Lung (tissue), 11 donors: ENCODE measurements at regions not wholly inside any gene's neighbourhood (a gene's known extent, or its start where the extent isn't known, plus 50 kb on each side); places are given as distances from the start of the nearest gene placed in this dataset.

ENCODE experiments used
- ATAC-seq: fragments of 200-7000 bp; cut with Tn5 transposase; one replicate; pipeline ENCODE4 v1.9.1; 2020; ENCODE audit warnings: moderate number of reproducible peaks; ENCODE audit not compliant: insufficient read depth, low FRiP score
- DNase-seq, 3 donors: peaks; one replicate each; pipeline ENCODE4 v3.0.0-alpha.2; 2013 to 2017
- H3K27ac ChIP-seq, 2 donors: one replicate each; pipeline ENCODE4 v1.5.1; 2013; ENCODE audit warnings: mild to moderate bottlenecking in 2 of 2, moderate library complexity in 2 of 2, control low read depth in 1 of 2, inconsistent platforms in 1 of 2, low read depth in 1 of 2, low read length in 1 of 2
- H3K27me3 ChIP-seq, 3 donors: one replicate each; pipeline ENCODE4 v1.5.1; 2013; ENCODE audit warnings: low read length in 2 of 3; ENCODE audit not compliant: control insufficient read depth in 3 of 3, insufficient read depth in 3 of 3
- H3K36me3 ChIP-seq, 4 donors: one replicate each; pipeline ENCODE4 v1.5.1; 2013; ENCODE audit warnings: low read length in 4 of 4, mild to moderate bottlenecking in 1 of 4, moderate library complexity in 1 of 4; ENCODE audit not compliant: control insufficient read depth in 4 of 4, insufficient read depth in 4 of 4
- H3K4me1 ChIP-seq, 5 donors: one replicate each; pipeline ENCODE4 v1.5.1; 2013; ENCODE audit warnings: low read length in 5 of 5, mild to moderate bottlenecking in 2 of 5, moderate library complexity in 1 of 5; ENCODE audit not compliant: control insufficient read depth in 5 of 5, insufficient read depth in 5 of 5
- H3K4me3 ChIP-seq: one replicate; pipeline ENCODE4 v1.5.1; 2013; ENCODE audit warnings: mild to moderate bottlenecking, control low read depth, moderate library complexity
- H3K9ac ChIP-seq, 2 donors: one replicate each; pipeline ENCODE4 v1.5.1; 2013; ENCODE audit warnings: low read length in 2 of 2, control low read depth in 1 of 2; ENCODE audit not compliant: insufficient read depth in 1 of 2
- H3K9me3 ChIP-seq, 4 donors: one replicate each; pipeline ENCODE4 v1.5.1; 2013; ENCODE audit warnings: low read length in 3 of 4, mild to moderate bottlenecking in 1 of 4, moderate library complexity in 1 of 4; ENCODE audit not compliant: control insufficient read depth in 4 of 4, insufficient read depth in 3 of 4
- WGBS, 2 donors: extraction: QIAGEN DNeasy Blood & Tissue Kit; methylation state at CpG; one replicate each; pipeline ENCODE4 v1.1.7; 2013; 5-methylcytosine and 5-hydroxymethylcytosine counted together
- TF ChIP-seq, protein P1 (sequence below): IDR thresholded peaks from 2 replicates; pipeline ENCODE4 v1.5.1; 2012; ENCODE audit warnings: mild to moderate bottlenecking; ENCODE audit errors: control extremely low read depth, extremely low read depth
- donor health status: control.
- donor health status: control.
- donor health status: Bipolar disorder and iron deficiency.
- donor health status: healthy.
- donor health status: DM: yes; HTN: yes; CAD: no.

GRCh38 chr16:86925067-86925791 lies 346.9 kb downstream of the FOXL1 start:
- 22 to 36% methylated on average over 18 of the region's 18 CpGs for WGBS, 2 donors
- Histone ChIP-seq H3K9me3 (peaks cover 0 to 18% (median 5%) of the 10 kb centered on the region in 4 donors), H3K27me3 (peaks cover 0 to 13% (median 11%) of the 10 kb centered on the region in 3 donors), H3K4me1 (peaks cover 0 to 20% (median 5%) of the 10 kb centered on the region in 5 donors), H3K9ac (no peak overlapping the region), H3K36me3 (no peaks in the 10 kb centered on the region), H3K4me3 (no peak overlapping the region), H3K27ac (no peak overlapping the region)
- TF ChIP-seq, protein P1, sequence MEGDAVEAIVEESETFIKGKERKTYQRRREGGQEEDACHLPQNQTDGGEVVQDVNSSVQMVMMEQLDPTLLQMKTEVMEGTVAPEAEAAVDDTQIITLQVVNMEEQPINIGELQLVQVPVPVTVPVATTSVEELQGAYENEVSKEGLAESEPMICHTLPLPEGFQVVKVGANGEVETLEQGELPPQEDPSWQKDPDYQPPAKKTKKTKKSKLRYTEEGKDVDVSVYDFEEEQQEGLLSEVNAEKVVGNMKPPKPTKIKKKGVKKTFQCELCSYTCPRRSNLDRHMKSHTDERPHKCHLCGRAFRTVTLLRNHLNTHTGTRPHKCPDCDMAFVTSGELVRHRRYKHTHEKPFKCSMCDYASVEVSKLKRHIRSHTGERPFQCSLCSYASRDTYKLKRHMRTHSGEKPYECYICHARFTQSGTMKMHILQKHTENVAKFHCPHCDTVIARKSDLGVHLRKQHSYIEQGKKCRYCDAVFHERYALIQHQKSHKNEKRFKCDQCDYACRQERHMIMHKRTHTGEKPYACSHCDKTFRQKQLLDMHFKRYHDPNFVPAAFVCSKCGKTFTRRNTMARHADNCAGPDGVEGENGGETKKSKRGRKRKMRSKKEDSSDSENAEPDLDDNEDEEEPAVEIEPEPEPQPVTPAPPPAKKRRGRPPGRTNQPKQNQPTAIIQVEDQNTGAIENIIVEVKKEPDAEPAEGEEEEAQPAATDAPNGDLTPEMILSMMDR: no peak
- DNase-seq (no peak), ATAC-seq (no peak)

- DNase-seq: no peak
- Histone ChIP-seq H3K4me1 (peaks cover 0 to 25% (median 5%) of the 10 kb centered on the region in 5 donors), H3K36me3 (no peaks in the 10 kb centered on the region), H3K9me3 (peaks cover 0 to 6% (median under 1%) of the 10 kb centered on the region in 4 donors), H3K27me3 (peaks cover 0 to 17% (median 14%) of the 10 kb centered on the region in 3 donors), H3K4me3 (no peak overlapping the region), H3K9ac (no peak overlapping the region), H3K27ac (no peak overlapping the region)
- TF ChIP-seq, protein P1: no peak
- no peak for ATAC-seq
- WGBS, 2 donors: 73 to 77% methylated on average over 30 of the region's 30 CpGs
Measured at GRCh38 chr16:86926181-86927094, 348.1 kb downstream of the FOXL1 start.

DNA sequence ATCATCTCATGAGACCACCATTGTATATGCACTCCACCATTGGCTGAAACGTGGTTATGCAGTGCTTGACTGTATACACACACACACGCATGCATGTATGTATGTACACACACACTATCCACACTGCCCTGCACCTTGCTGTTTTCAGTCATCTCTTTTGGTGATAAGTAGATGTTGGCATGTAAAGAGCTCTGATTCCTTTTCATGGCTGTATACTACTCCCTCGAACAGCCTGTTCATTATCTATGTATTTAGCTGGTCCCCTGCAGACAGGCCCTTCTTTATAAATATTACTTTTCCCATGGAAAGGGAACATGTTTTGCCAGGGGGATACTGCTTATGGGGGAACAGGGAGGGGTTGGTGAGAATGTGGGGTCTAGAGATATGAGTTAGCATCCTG lies 349.4 kb downstream of the FOXL1 start:
- no peak for ATAC-seq
- H3K27me3 ChIP-seq: peaks cover 0 to 25% (median 22%) of the 10 kb centered on the region in 3 donors

More for the DNA sequence above, 349.4 kb downstream of the FOXL1 start:
- Histone ChIP-seq H3K27ac (no peak overlapping the region), H3K9ac (no peak overlapping the region), H3K36me3 (no peaks in the 10 kb centered on the region), H3K9me3 (peaks cover 0 to 11% (median 0%) of the 10 kb centered on the region in 4 donors), H3K4me1 (peaks cover 0 to 31% (median 8%) of the 10 kb centered on the region in 5 donors), H3K4me3 (no peak overlapping the region)
- no peak for DNase-seq
- 94 to 95% methylated on average over 3 of the region's 3 CpGs for WGBS, 2 donors
- TF ChIP-seq, protein P1: no peak
